ENCODE measurements at regions not wholly inside any gene's neighbourhood (a gene's known extent, or its start where the extent isn't known, plus 50 kb on each side); places are given as distances from the start of the nearest gene placed in this dataset.

DNA sequence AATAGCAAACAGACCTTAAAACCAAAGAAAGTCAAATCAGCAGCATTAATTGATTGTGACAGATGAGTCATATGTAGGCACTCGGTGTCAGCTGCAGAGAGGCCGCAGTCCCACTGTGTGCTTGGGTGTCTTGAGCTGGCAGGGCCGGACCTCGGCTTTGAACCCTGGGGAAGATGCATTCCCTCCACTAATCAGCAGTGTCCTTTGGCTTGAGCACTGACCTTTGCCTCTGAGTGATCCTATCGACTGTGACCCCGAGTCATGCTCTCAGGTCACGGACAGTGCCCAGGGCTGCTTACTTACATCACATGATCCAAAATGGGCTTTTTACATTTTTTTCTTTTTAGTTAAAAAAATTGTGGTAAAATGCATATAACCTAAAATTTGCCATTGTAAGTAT lies 188.7 kb downstream of the GADD45G start:
- TF ChIP-seq EZH2 (IDR thresholded peaks at IDR 0.05) (no peak), POLR2AphosphoS5 (IDR thresholded peaks at IDR 0.05; ENCODE audit: borderline replicate concordance, low read depth, low read length) (no peak), FOXP2 (optimal IDR thresholded peaks at IDR 0.05; ENCODE audit: control extremely low read depth, extremely low read length, insufficient read depth) (no peak)
